Tongue (tissue), 1 donor: ENCODE measurements at regions not wholly inside any gene's neighbourhood (a gene's known extent, or its start where the extent isn't known, plus 50 kb on each side); places are given as distances from the start of the nearest gene placed in this dataset.
"Not testable (repeated sequence)": the region's sequence is repeated elsewhere in the genome, so short reads cannot be mapped to it uniquely, and the experiment has no call there.

Source experiments
- DNase-seq: peaks from one replicate; pipeline ENCODE4 v3.0.0-alpha.2; 2015

- no peak for DNase-seq
These were observed 448.1 kb upstream of the VRK2 start for GRCh38 chr2:57598551-57598950.

- DNase-seq = no peak
These were observed 443.9 kb upstream of the VRK2 start for GRCh38 chr2:57602733-57603132.

- DNase-seq = no peak
These were observed 431.6 kb upstream of the VRK2 start for GRCh38 chr2:57614988-57615387.

GRCh38 chr2:57615855-57616556 is 430.6 kb upstream of the VRK2 start:
- peak; percentile 25 for DNase-seq

GRCh38 chr2:57617318-57617717 is 429.3 kb upstream of the VRK2 start:
- DNase-seq = no peak

GRCh38 chr2:57621122-57621663 is 425.4 kb upstream of the VRK2 start:
- DNase-seq = no peak

GRCh38 chr2:57622009-57622408 is 424.6 kb upstream of the VRK2 start:
- DNase-seq = no peak

GRCh38 chr2:57656198-57656597 is 390.4 kb upstream of the VRK2 start:
- DNase-seq = no peak

- DNase-seq = no peak
These were observed 377.0 kb upstream of the VRK2 start for GRCh38 chr2:57669570-57669969.

GRCh38 chr2:57674025-57674424 is 372.6 kb upstream of the VRK2 start:
- DNase-seq = no peak

- no peak for DNase-seq
These were observed 371.9 kb upstream of the VRK2 start for GRCh38 chr2:57674743-57675142.

- DNase-seq = no peak
These were observed 369.3 kb upstream of the VRK2 start for GRCh38 chr2:57677296-57677695.

- DNase-seq = no peak
These were observed 365.0 kb upstream of the VRK2 start for GRCh38 chr2:57681650-57682049.

- DNase-seq = no peak
These were observed 361.6 kb upstream of the VRK2 start for GRCh38 chr2:57685032-57685431.

GRCh38 chr2:57692395-57692794 is 354.2 kb upstream of the VRK2 start:
- no peak for DNase-seq

GRCh38 chr2:57693177-57693576 is 353.4 kb upstream of the VRK2 start:
- no peak for DNase-seq

GRCh38 chr2:57693965-57694364 is 352.6 kb upstream of the VRK2 start:
- no peak for DNase-seq

- no peak for DNase-seq
These were observed 350.6 kb upstream of the VRK2 start for GRCh38 chr2:57696016-57696415.

- DNase-seq = no peak
These were observed 348.2 kb upstream of the VRK2 start for GRCh38 chr2:57698392-57698791.

- DNase-seq = no peak
These were observed 347.6 kb upstream of the VRK2 start for GRCh38 chr2:57698935-57699449.

GRCh38 chr2:57701391-57701791 is 345.2 kb upstream of the VRK2 start:
- DNase-seq = no peak

GRCh38 chr2:57703407-57703806 is 343.2 kb upstream of the VRK2 start:
- no peak for DNase-seq

GRCh38 chr2:57707794-57708193 is 338.8 kb upstream of the VRK2 start:
- DNase-seq = not testable (repeated sequence)

GRCh38 chr2:57711991-57712390 is 334.6 kb upstream of the VRK2 start:
- no peak for DNase-seq
